Skeletal muscle tissue (tissue), 3 donors: ENCODE measurements at regions not wholly inside any gene's neighbourhood (a gene's known extent, or its start where the extent isn't known, plus 50 kb on each side); places are given as distances from the start of the nearest gene placed in this dataset.

Source experiments
- H3K27ac ChIP-seq: one replicate; pipeline ENCODE4 v1.7.0; 2013; ENCODE audit warnings: mild to moderate bottlenecking, low read depth, low read length, inconsistent platforms
- H3K27me3 ChIP-seq, 3 donors: one replicate each; pipeline ENCODE4 v1.7.0; 2013; ENCODE audit warnings: low read length in 3 of 3; ENCODE audit not compliant: control insufficient read depth in 3 of 3, insufficient read depth in 3 of 3
- H3K36me3 ChIP-seq, 3 donors: one replicate each; pipeline ENCODE4 v1.7.0; 2013; ENCODE audit warnings: low read length in 3 of 3; ENCODE audit not compliant: control insufficient read depth in 3 of 3, insufficient read depth in 3 of 3
- H3K4me1 ChIP-seq, 3 donors: one replicate each; pipeline ENCODE4 v1.7.0; 2013; ENCODE audit warnings: low read length in 3 of 3, mild to moderate bottlenecking in 3 of 3; ENCODE audit not compliant: control insufficient read depth in 3 of 3, insufficient read depth in 3 of 3
- H3K4me3 ChIP-seq, 3 donors: one replicate each; pipeline ENCODE4 v1.7.0; 2013; ENCODE audit warnings: low read length in 3 of 3
- H3K9ac ChIP-seq, 3 donors: one replicate each; pipeline ENCODE4 v1.7.0; 2013; ENCODE audit warnings: low read length in 3 of 3, mild to moderate bottlenecking in 3 of 3, moderate library complexity in 2 of 3, low read depth in 1 of 3
- H3K9me3 ChIP-seq, 3 donors: one replicate each; pipeline ENCODE4 v1.7.0; 2013; ENCODE audit warnings: low read length in 3 of 3; ENCODE audit not compliant: control insufficient read depth in 3 of 3
- donor health status: Osteomylitis.

GRCh38 chr5:93107141-93107540 is 473.9 kb downstream of the NR2F1-AS1 start:
- H3K9me3 ChIP-seq, result no peaks in the 10 kb centered on the region
- no peaks in the 10 kb centered on the region for H3K4me1 ChIP-seq
- H3K27me3 ChIP-seq, result no peaks in the 10 kb centered on the region
- no peak overlapping the region for H3K9ac ChIP-seq
- no peak overlapping the region for H3K27ac ChIP-seq
- no peak overlapping the region for H3K4me3 ChIP-seq
- no peaks in the 10 kb centered on the region for H3K36me3 ChIP-seq

GRCh38 chr5:93101661-93102060 is 479.4 kb downstream of the NR2F1-AS1 start:
- no peak overlapping the region for H3K4me3 ChIP-seq
- H3K36me3 ChIP-seq, result no peaks in the 10 kb centered on the region
- H3K27ac ChIP-seq, result no peak overlapping the region
- H3K4me1 ChIP-seq, result no peaks in the 10 kb centered on the region
- H3K9ac ChIP-seq, result no peak overlapping the region
- no peaks in the 10 kb centered on the region for H3K9me3 ChIP-seq
- no peaks in the 10 kb centered on the region for H3K27me3 ChIP-seq

- Histone ChIP-seq H3K27me3 (no peaks in the 10 kb centered on the region), H3K9ac (no peak overlapping the region), H3K4me3 (no peak overlapping the region), H3K36me3 (no peaks in the 10 kb centered on the region), H3K9me3 (no peaks in the 10 kb centered on the region), H3K4me1 (no peaks in the 10 kb centered on the region), H3K27ac (no peak overlapping the region)
Observed at GRCh38 chr5:93100976-93101375, 480.0 kb downstream of the NR2F1-AS1 start.

- H3K9me3 ChIP-seq, result no peaks in the 10 kb centered on the region
- H3K36me3 ChIP-seq, result no peaks in the 10 kb centered on the region
- no peak overlapping the region for H3K27ac ChIP-seq
- no peaks in the 10 kb centered on the region for H3K27me3 ChIP-seq
- no peak overlapping the region for H3K9ac ChIP-seq
- no peaks in the 10 kb centered on the region for H3K4me1 ChIP-seq
- no peak overlapping the region for H3K4me3 ChIP-seq
Observed at GRCh38 chr5:93100428-93100827, 480.6 kb downstream of the NR2F1-AS1 start.

GRCh38 chr5:93099902-93100347 is 481.1 kb downstream of the NR2F1-AS1 start:
- H3K27ac ChIP-seq, result no peak overlapping the region
- H3K9ac ChIP-seq, result no peak overlapping the region
- H3K4me3 ChIP-seq, result no peak overlapping the region
- no peaks in the 10 kb centered on the region for H3K36me3 ChIP-seq
- no peaks in the 10 kb centered on the region for H3K27me3 ChIP-seq
- no peaks in the 10 kb centered on the region for H3K4me1 ChIP-seq
- H3K9me3 ChIP-seq, result no peaks in the 10 kb centered on the region

- Histone ChIP-seq H3K4me1 (no peaks in the 10 kb centered on the region), H3K4me3 (no peak overlapping the region), H3K9ac (no peak overlapping the region), H3K9me3 (no peaks in the 10 kb centered on the region), H3K27ac (no peak overlapping the region), H3K27me3 (no peaks in the 10 kb centered on the region), H3K36me3 (no peaks in the 10 kb centered on the region)
Observed at GRCh38 chr5:93096561-93096960, 484.5 kb downstream of the NR2F1-AS1 start.

GRCh38 chr5:93092349-93093105 is 488.5 kb downstream of the NR2F1-AS1 start:
- Histone ChIP-seq H3K27me3 (no peaks in the 10 kb centered on the region), H3K27ac (no peak overlapping the region), H3K4me1 (no peaks in the 10 kb centered on the region), H3K9me3 (no peaks in the 10 kb centered on the region), H3K36me3 (no peaks in the 10 kb centered on the region), H3K4me3 (no peak overlapping the region), H3K9ac (no peak overlapping the region)

GRCh38 chr5:93090698-93091097 is 490.3 kb downstream of the NR2F1-AS1 start:
- Histone ChIP-seq H3K27me3 (no peaks in the 10 kb centered on the region), H3K36me3 (no peaks in the 10 kb centered on the region), H3K4me1 (no peaks in the 10 kb centered on the region), H3K9me3 (no peaks in the 10 kb centered on the region), H3K27ac (no peak overlapping the region), H3K4me3 (no peak overlapping the region), H3K9ac (no peak overlapping the region)

- H3K9ac ChIP-seq, result no peak overlapping the region
- H3K36me3 ChIP-seq, result no peaks in the 10 kb centered on the region
- no peak overlapping the region for H3K27ac ChIP-seq
- no peaks in the 10 kb centered on the region for H3K27me3 ChIP-seq
- H3K9me3 ChIP-seq, result no peaks in the 10 kb centered on the region
- H3K4me3 ChIP-seq, result no peak overlapping the region
- H3K4me1 ChIP-seq, result no peaks in the 10 kb centered on the region
Observed at GRCh38 chr5:93088592-93089389, 492.2 kb downstream of the NR2F1-AS1 start.

- H3K27me3 ChIP-seq, result no peaks in the 10 kb centered on the region
- H3K9ac ChIP-seq, result no peak overlapping the region
- no peak overlapping the region for H3K4me3 ChIP-seq
- H3K9me3 ChIP-seq, result no peaks in the 10 kb centered on the region
- no peaks in the 10 kb centered on the region for H3K36me3 ChIP-seq
- H3K27ac ChIP-seq, result no peak overlapping the region
- no peaks in the 10 kb centered on the region for H3K4me1 ChIP-seq
Observed at GRCh38 chr5:93087326-93087725, 493.7 kb downstream of the NR2F1-AS1 start.
